GM12874 (cell line): ENCODE measurements at regions not wholly inside any gene's neighbourhood (a gene's known extent, or its start where the extent isn't known, plus 50 kb on each side); places are given as distances from the start of the nearest gene placed in this dataset.

Source experiments
- CTCF ChIP-seq: IDR thresholded peaks from 2 replicates; pipeline ENCODE4 v1.5.1; 2011; ENCODE audit warnings: low read depth, mild to moderate bottlenecking, control low read depth, low read length, moderate library complexity; ENCODE audit not compliant: insufficient read depth

- TF ChIP-seq CTCF, result no peak
Measured at GRCh38 chr3:34363881-34364280, 565.5 kb downstream of the PDCD6IP start.

GRCh38 chr3:34364335-34364734, 565.9 kb downstream of the PDCD6IP start:
- TF ChIP-seq CTCF, result no peak

- TF ChIP-seq CTCF, result no peak
Measured at GRCh38 chr3:34365231-34365630, 566.8 kb downstream of the PDCD6IP start.

GRCh38 chr3:34365771-34366170, 567.3 kb downstream of the PDCD6IP start:
- TF ChIP-seq CTCF, result no peak

- no peak for TF ChIP-seq CTCF
Measured at GRCh38 chr3:34367521-34367920, 569.1 kb downstream of the PDCD6IP start.

- no peak for TF ChIP-seq CTCF
Measured at GRCh38 chr3:34374521-34374920, 576.1 kb downstream of the PDCD6IP start.

GRCh38 chr3:34376691-34377090, 578.3 kb downstream of the PDCD6IP start:
- no peak for TF ChIP-seq CTCF

- TF ChIP-seq CTCF, result no peak
Measured at GRCh38 chr3:34377961-34378360, 579.5 kb downstream of the PDCD6IP start.
